ENCODE measurements at regions not wholly inside any gene's neighbourhood (a gene's known extent, or its start where the extent isn't known, plus 50 kb on each side); places are given as distances from the start of the nearest gene placed in this dataset.

- Histone ChIP-seq H3K9me3 (ENCODE audit: low read depth, low read length) (no peaks in the 10 kb centered on the region), H3K4me3 (ENCODE audit: low read length) (no peak overlapping the region), H3K4me1 (ENCODE audit: insufficient read depth, low read length) (no peaks in the 10 kb centered on the region), H3K27me3 (ENCODE audit: insufficient read depth, low read length) (no peaks in the 10 kb centered on the region)
Observed at GRCh38 chr6:12648171-12648570, 68.4 kb upstream of the PHACTR1 start.

- no peak overlapping the region for H3K4me3 ChIP-seq (ENCODE audit: low read length)
- no peaks in the 10 kb centered on the region for H3K4me1 ChIP-seq (ENCODE audit: insufficient read depth, low read length)
- no peaks in the 10 kb centered on the region for H3K27me3 ChIP-seq (ENCODE audit: insufficient read depth, low read length)
- H3K9me3 ChIP-seq (ENCODE audit: low read depth, low read length), result no peaks in the 10 kb centered on the region
Observed at GRCh38 chr6:12649325-12649724, 67.2 kb upstream of the PHACTR1 start.

GRCh38 chr6:12653486-12653885, 63.1 kb upstream of the PHACTR1 start:
- H3K4me1 ChIP-seq (ENCODE audit: insufficient read depth, low read length), result no peaks in the 10 kb centered on the region
- H3K27me3 ChIP-seq (ENCODE audit: insufficient read depth, low read length), result no peaks in the 10 kb centered on the region
- no peaks in the 10 kb centered on the region for H3K9me3 ChIP-seq (ENCODE audit: low read depth, low read length)
- no peak overlapping the region for H3K4me3 ChIP-seq (ENCODE audit: low read length)

- no peaks in the 10 kb centered on the region for H3K9me3 ChIP-seq (ENCODE audit: low read depth, low read length)
- no peak overlapping the region for H3K4me3 ChIP-seq (ENCODE audit: low read length)
- no peaks in the 10 kb centered on the region for H3K4me1 ChIP-seq (ENCODE audit: insufficient read depth, low read length)
- H3K27me3 ChIP-seq (ENCODE audit: insufficient read depth, low read length), result no peaks in the 10 kb centered on the region
Observed at GRCh38 chr6:12654107-12654506, 62.5 kb upstream of the PHACTR1 start.

- no peaks in the 10 kb centered on the region for H3K9me3 ChIP-seq (ENCODE audit: low read depth, low read length)
- no peak overlapping the region for H3K4me3 ChIP-seq (ENCODE audit: low read length)
- no peaks in the 10 kb centered on the region for H3K27me3 ChIP-seq (ENCODE audit: insufficient read depth, low read length)
- H3K4me1 ChIP-seq (ENCODE audit: insufficient read depth, low read length), result no peaks in the 10 kb centered on the region
Observed at GRCh38 chr6:12654514-12654913, 62.1 kb upstream of the PHACTR1 start.

GRCh38 chr6:12656906-12657305, 59.7 kb upstream of the PHACTR1 start:
- H3K4me3 ChIP-seq (ENCODE audit: low read length), result no peak overlapping the region
- H3K27me3 ChIP-seq (ENCODE audit: insufficient read depth, low read length), result no peaks in the 10 kb centered on the region
- no peaks in the 10 kb centered on the region for H3K4me1 ChIP-seq (ENCODE audit: insufficient read depth, low read length)
- no peaks in the 10 kb centered on the region for H3K9me3 ChIP-seq (ENCODE audit: low read depth, low read length)

GRCh38 chr6:12657884-12658283, 58.7 kb upstream of the PHACTR1 start:
- Histone ChIP-seq H3K27me3 (ENCODE audit: insufficient read depth, low read length) (no peaks in the 10 kb centered on the region), H3K4me1 (ENCODE audit: insufficient read depth, low read length) (no peaks in the 10 kb centered on the region), H3K9me3 (ENCODE audit: low read depth, low read length) (no peaks in the 10 kb centered on the region), H3K4me3 (ENCODE audit: low read length) (no peak overlapping the region)

GRCh38 chr6:12661432-12662089, 55.0 kb upstream of the PHACTR1 start:
- Histone ChIP-seq H3K4me3 (ENCODE audit: low read length) (no peak overlapping the region), H3K27me3 (ENCODE audit: insufficient read depth, low read length) (no peaks in the 10 kb centered on the region), H3K4me1 (ENCODE audit: insufficient read depth, low read length) (no peaks in the 10 kb centered on the region), H3K9me3 (ENCODE audit: low read depth, low read length) (no peaks in the 10 kb centered on the region)
